GM06990 (cell line): ENCODE measurements at regions not wholly inside any gene's neighbourhood (a gene's known extent, or its start where the extent isn't known, plus 50 kb on each side); places are given as distances from the start of the nearest gene placed in this dataset.

ENCODE experiments used
- DNase-seq: peaks from one replicate; pipeline ENCODE4 v3.0.0-alpha.2; 2011; ENCODE audit not compliant: insufficient read length; ENCODE audit errors: extremely low read depth
- H3K27me3 ChIP-seq: replicated peaks from 2 replicates; pipeline ENCODE4 v1.6.0; 2011; ENCODE audit warnings: low read length; ENCODE audit not compliant: control insufficient read depth, insufficient read depth
- H3K36me3 ChIP-seq: 2 replicates; pipeline ENCODE4 v1.5.1; 2011; ENCODE audit warnings: low read length; ENCODE audit not compliant: control insufficient read depth, insufficient read depth
- H3K4me3 ChIP-seq: replicated peaks from 2 replicates; pipeline ENCODE4 v1.5.1; 2011; ENCODE audit warnings: low read depth, mild to moderate bottlenecking, control low read depth, low read length
- TF ChIP-seq, protein P1 (sequence below): IDR thresholded peaks from 2 replicates; pipeline ENCODE4 v1.5.1; 2011; ENCODE audit warnings: low read length, control low read depth, mild to moderate bottlenecking, inconsistent platforms; ENCODE audit not compliant: insufficient read depth, poor library complexity, severe bottlenecking

DNA sequence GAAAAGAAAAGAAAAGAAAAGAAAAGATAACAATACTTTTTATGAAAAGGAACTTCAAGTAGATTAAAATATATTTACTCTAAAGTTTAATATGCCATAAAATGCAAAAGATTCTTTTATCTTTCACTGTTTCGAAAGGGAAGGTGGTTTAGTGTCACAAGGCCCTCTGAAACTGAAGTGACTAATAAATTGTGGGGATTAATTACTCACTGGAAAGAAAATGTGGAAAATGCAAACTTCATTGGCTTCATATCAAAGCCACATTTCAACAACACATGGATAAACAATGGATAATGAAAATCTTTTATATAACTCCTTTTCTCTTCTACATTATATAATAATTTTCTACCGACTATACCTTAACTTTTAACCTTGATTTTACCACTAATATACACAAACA, 320.5 kb upstream of the RSPO3 start:
- TF ChIP-seq, protein P1, sequence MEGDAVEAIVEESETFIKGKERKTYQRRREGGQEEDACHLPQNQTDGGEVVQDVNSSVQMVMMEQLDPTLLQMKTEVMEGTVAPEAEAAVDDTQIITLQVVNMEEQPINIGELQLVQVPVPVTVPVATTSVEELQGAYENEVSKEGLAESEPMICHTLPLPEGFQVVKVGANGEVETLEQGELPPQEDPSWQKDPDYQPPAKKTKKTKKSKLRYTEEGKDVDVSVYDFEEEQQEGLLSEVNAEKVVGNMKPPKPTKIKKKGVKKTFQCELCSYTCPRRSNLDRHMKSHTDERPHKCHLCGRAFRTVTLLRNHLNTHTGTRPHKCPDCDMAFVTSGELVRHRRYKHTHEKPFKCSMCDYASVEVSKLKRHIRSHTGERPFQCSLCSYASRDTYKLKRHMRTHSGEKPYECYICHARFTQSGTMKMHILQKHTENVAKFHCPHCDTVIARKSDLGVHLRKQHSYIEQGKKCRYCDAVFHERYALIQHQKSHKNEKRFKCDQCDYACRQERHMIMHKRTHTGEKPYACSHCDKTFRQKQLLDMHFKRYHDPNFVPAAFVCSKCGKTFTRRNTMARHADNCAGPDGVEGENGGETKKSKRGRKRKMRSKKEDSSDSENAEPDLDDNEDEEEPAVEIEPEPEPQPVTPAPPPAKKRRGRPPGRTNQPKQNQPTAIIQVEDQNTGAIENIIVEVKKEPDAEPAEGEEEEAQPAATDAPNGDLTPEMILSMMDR, result no peak
- no peak for DNase-seq

DNA sequence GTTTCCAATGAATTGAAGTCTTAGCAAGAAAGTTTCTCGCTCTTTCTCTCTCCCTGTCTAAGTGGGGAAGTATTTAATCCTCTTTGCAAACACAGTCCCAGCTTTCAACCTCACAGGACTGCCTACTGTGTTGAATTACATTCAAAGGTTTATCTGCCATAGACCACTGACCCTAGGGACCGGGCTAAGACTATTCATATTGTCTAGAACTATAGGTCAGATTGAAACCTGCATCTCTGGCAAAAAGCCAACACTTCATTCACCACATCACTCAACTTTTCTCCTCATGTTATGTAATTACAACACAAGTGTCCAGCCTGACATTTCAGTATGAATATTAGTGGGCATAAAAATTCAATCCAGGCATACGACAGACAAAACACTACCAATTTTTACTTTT, 314.7 kb upstream of the RSPO3 start:
- Histone ChIP-seq H3K36me3 (no peaks in the 10 kb centered on the region), H3K27me3 (no peaks in the 10 kb centered on the region; the same call in 1 of the 2 replicates), H3K4me3 (no peak overlapping the region)
- TF ChIP-seq, protein P1, result no peak
- DNase-seq, result no peak

More for the DNA sequence above, 320.5 kb upstream of the RSPO3 start:
- Histone ChIP-seq H3K27me3 (no peaks in the 10 kb centered on the region; the same call in 1 of the 2 replicates), H3K36me3 (no peaks in the 10 kb centered on the region), H3K4me3 (no peak overlapping the region)

DNA sequence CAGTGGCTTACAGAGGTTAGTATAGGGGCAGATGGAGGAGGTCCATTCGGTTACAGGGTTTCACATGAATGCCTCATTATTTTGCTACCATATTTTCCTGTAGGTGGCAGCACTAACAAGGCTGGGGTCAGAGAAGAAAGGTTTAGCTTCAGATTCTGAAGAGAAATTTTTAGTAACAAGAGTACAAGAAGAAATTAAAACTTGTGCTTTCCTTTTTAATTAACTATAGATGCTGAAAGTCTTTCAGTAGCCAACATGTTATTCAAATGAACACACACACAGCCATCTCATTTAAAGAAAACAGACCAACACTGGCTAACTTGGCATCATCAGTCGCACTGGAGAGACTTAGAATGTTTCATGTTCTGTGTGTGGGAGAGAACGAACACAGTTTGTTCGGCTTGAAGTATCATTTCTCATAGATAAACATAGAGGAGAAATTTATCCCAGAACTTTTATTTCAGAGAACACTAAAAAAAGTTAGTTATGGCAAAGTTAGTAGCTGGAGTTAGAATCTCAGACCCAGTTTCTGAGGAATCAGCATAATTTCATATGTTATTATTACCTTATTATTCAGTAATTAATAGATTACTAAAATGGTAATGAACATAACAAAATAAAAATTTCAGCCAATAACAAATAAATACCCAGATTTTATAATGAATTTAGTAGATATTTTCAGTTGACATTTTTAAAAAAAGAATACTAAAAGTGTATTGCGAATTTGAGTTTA, 314.0 kb upstream of the RSPO3 start:
- TF ChIP-seq, protein P1, result peak; percentile 74
- no peaks in the 10 kb centered on the region; the same call in 1 of the 2 replicates for H3K27me3 ChIP-seq
- no peaks in the 10 kb centered on the region for H3K36me3 ChIP-seq
- DNase-seq, result peak; percentile 7
- no peak overlapping the region for H3K4me3 ChIP-seq

DNA sequence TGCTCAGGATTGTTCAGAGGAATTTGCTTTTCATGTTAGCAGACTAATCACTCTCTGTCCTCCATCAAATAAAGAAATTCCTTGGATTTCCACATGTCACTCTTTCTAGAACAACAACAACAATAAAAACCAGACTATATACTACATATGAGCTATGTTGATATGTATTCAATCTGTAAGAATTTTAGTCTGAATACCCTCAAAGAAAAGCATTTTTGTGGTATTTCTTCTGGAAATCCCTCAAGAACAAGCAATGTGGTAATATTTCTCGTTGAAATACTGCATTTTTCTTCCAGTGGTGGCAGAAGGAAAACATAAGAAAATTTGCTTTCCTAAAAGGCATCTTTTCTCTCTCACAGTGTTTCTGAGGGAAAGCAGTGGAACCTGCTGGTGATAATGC, 312.6 kb upstream of the RSPO3 start:
- H3K4me3 ChIP-seq, result no peak overlapping the region
- H3K27me3 ChIP-seq, result no peaks in the 10 kb centered on the region; the same call in 1 of the 2 replicates
- DNase-seq, result no peak
- TF ChIP-seq, protein P1, result no peak
- no peaks in the 10 kb centered on the region for H3K36me3 ChIP-seq

DNA sequence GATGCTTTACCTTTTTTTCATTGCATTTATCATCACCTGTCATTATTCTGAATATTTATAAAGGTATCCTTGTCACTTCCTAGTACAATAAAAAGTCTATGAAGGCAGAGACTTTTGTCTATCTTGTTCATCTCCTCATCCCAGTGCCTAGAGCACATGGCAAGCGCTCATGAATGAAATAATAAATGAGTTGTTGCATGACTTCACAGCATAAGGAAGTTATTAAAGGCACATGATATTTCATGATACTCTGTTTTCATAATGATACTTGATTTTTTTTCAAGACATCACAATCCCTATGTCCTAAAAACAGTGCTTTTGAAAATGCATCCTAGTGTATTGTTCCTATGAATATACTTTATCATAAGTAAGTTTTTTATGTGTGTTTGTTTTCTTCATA, 310.6 kb upstream of the RSPO3 start:
- H3K36me3 ChIP-seq, result no peaks in the 10 kb centered on the region

More for the DNA sequence above, 310.6 kb upstream of the RSPO3 start:
- DNase-seq, result no peak
- Histone ChIP-seq H3K4me3 (no peak overlapping the region), H3K27me3 (no peaks in the 10 kb centered on the region)
- TF ChIP-seq, protein P1, result no peak
